H1 (cell line): ENCODE measurements at regions not wholly inside any gene's neighbourhood (a gene's known extent, or its start where the extent isn't known, plus 50 kb on each side); places are given as distances from the start of the nearest gene placed in this dataset.

ENCODE experiments used
- CHD7 ChIP-seq: fragments of 300-600 bp; sonication (generic); IDR thresholded peaks from 2 replicates; pipeline ENCODE4 v1.7.1; 2012; ENCODE audit warnings: low read length, moderate library complexity, mild to moderate bottlenecking, inconsistent platforms; ENCODE audit not compliant: insufficient replicate concordance
- EP300 ChIP-seq, 2 experiments: IDR thresholded peaks; 1 replicate in 1 of 2; 2 replicates in 1 of 2; pipeline ENCODE4 v1.6.1; 2011 to 2012; ENCODE audit warnings: low read depth in 2 of 2, low read length in 2 of 2, mild to moderate bottlenecking in 2 of 2, borderline replicate concordance in 1 of 2, inconsistent platforms in 1 of 2, moderate library complexity in 1 of 2
- JUND ChIP-seq: IDR thresholded peaks from 2 replicates; pipeline ENCODE4 v1.6.1; 2011; ENCODE audit warnings: mild to moderate bottlenecking, improper control_type of control experiment, low read length
- MAX ChIP-seq: IDR thresholded peaks from 2 replicates; pipeline ENCODE4 v1.6.1; 2012; ENCODE audit warnings: inconsistent platforms
- POLR2A ChIP-seq, 2 experiments: IDR thresholded peaks; 1 replicate in 1 of 2; 2 replicates in 1 of 2; pipeline ENCODE4 v1.6.1; 2011; ENCODE audit warnings: low read depth in 2 of 2, low read length in 2 of 2, mild to moderate bottlenecking in 2 of 2; ENCODE audit errors: control extremely low read depth in 1 of 2
- POU5F1 ChIP-seq: IDR thresholded peaks from 2 replicates; pipeline ENCODE4 v1.6.1; 2011; ENCODE audit warnings: low read depth, mild to moderate bottlenecking, low read length, moderate library complexity
- SP4 ChIP-seq: IDR thresholded peaks from 2 replicates; pipeline ENCODE4 v1.6.1; 2012; ENCODE audit warnings: low read length, inconsistent platforms
- TF ChIP-seq, protein P1 (sequence below), 3 experiments: IDR thresholded peaks; 1 replicate in 2 of 3; 2 replicates in 1 of 3; pipeline versions ENCODE4 v1.5.1 to v1.6.1; 2011; ENCODE audit warnings: low read length in 3 of 3, mild to moderate bottlenecking in 3 of 3, inconsistent platforms in 2 of 3, low read depth in 1 of 3, moderate library complexity in 1 of 3; ENCODE audit not compliant: insufficient read depth in 1 of 3; ENCODE audit errors: control extremely low read depth in 1 of 3

GRCh38 chr2:129006901-129007300 is 688.2 kb upstream of the HS6ST1 start (continued):
- TF ChIP-seq CHD7 (no peak), EP300 (IDR thresholded peaks at IDR 0.05; ENCODE audit: borderline replicate concordance in 1 of 2, low read depth in 2 of 2, low read length in 2 of 2) (no peak), SP4 (no peak), POLR2A (IDR thresholded peaks at IDR 0.05; ENCODE audit: control extremely low read depth in 1 of 2, low read depth in 2 of 2, low read length in 2 of 2) (no peak), MAX (no peak), POU5F1 (no peak), JUND (no peak)
- TF ChIP-seq, protein P1, sequence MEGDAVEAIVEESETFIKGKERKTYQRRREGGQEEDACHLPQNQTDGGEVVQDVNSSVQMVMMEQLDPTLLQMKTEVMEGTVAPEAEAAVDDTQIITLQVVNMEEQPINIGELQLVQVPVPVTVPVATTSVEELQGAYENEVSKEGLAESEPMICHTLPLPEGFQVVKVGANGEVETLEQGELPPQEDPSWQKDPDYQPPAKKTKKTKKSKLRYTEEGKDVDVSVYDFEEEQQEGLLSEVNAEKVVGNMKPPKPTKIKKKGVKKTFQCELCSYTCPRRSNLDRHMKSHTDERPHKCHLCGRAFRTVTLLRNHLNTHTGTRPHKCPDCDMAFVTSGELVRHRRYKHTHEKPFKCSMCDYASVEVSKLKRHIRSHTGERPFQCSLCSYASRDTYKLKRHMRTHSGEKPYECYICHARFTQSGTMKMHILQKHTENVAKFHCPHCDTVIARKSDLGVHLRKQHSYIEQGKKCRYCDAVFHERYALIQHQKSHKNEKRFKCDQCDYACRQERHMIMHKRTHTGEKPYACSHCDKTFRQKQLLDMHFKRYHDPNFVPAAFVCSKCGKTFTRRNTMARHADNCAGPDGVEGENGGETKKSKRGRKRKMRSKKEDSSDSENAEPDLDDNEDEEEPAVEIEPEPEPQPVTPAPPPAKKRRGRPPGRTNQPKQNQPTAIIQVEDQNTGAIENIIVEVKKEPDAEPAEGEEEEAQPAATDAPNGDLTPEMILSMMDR (IDR thresholded peaks at IDR 0.05; ENCODE audit: control extremely low read depth in 1 of 3, insufficient read depth in 1 of 3, low read depth in 1 of 3, low read length in 3 of 3) = no peak
